ENCODE measurements at regions not wholly inside any gene's neighbourhood (a gene's known extent, or its start where the extent isn't known, plus 50 kb on each side); places are given as distances from the start of the nearest gene placed in this dataset.
A peak's percentile ranks its signal among the peaks of the same experiment; 100 is the strongest.

GRCh38 chr7:25543210-25543609, 314.9 kb upstream of the NPVF start:
- H3K27ac ChIP-seq (ENCODE audit: low read length): no peak overlapping the region
- DNase-seq (no peak), ATAC-seq (no peak)
- 84% methylated on average over 7 of the region's 7 CpGs for WGBS
- H3K4me1 ChIP-seq (ENCODE audit: control insufficient read depth, insufficient read depth, low read length): no peaks in the 10 kb centered on the region
- intact Hi-C loops (cut with DNase I): no loop called here
- H3K9me3 ChIP-seq (ENCODE audit: control insufficient read depth, low read length): no peaks in the 10 kb centered on the region
- no peaks in the 10 kb centered on the region for H3K27me3 ChIP-seq (ENCODE audit: control insufficient read depth, insufficient read depth)
- no peak overlapping the region for H3K4me3 ChIP-seq (ENCODE audit: low read length)

DNA sequence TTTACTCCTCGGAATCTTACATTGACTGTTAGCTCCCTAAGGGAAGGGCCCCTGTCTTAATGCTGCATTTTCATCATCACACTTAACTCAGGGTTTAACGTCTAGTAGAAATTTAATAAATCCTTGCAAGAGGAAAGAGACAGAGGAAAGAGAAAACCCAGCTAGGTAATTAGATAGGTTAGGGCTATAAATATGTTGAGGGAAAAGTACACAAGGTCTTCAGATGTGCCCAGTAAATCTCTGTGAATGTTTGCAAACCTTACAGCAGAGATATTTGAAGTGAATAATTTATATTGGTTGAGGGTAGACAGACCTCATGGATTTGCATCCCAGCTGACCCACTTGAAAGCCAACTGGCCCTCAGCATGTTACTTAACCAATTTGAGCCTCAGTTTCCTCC, 315.5 kb upstream of the NPVF start:
- no peak for DNase-seq
- H3K4me3 ChIP-seq (ENCODE audit: low read length): no peak overlapping the region
- intact Hi-C loops (cut with DNase I): no loop called here
- WGBS: 80% methylated on average over 2 of the region's 2 CpGs
- H3K27me3 ChIP-seq (ENCODE audit: control insufficient read depth, insufficient read depth): no peaks in the 10 kb centered on the region
- no peaks in the 10 kb centered on the region for H3K4me1 ChIP-seq (ENCODE audit: control insufficient read depth, insufficient read depth, low read length)
- H3K9me3 ChIP-seq (ENCODE audit: control insufficient read depth, low read length): no peaks in the 10 kb centered on the region
- H3K27ac ChIP-seq (ENCODE audit: low read length): no peak overlapping the region
- ATAC-seq: no peak

- WGBS: 90% methylated on average over 5 of the region's 5 CpGs
- Histone ChIP-seq H3K9me3 (ENCODE audit: control insufficient read depth, low read length) (no peaks in the 10 kb centered on the region), H3K27me3 (ENCODE audit: control insufficient read depth, insufficient read depth) (no peaks in the 10 kb centered on the region), H3K27ac (ENCODE audit: low read length) (no peak overlapping the region), H3K4me3 (ENCODE audit: low read length) (no peak overlapping the region), H3K4me1 (ENCODE audit: control insufficient read depth, insufficient read depth, low read length) (no peaks in the 10 kb centered on the region)
- DNase-seq (no peak), ATAC-seq (no peak)
- intact Hi-C loops (cut with DNase I): no loop called here
Observed at GRCh38 chr7:25544254-25544653, 316.0 kb upstream of the NPVF start.

DNA sequence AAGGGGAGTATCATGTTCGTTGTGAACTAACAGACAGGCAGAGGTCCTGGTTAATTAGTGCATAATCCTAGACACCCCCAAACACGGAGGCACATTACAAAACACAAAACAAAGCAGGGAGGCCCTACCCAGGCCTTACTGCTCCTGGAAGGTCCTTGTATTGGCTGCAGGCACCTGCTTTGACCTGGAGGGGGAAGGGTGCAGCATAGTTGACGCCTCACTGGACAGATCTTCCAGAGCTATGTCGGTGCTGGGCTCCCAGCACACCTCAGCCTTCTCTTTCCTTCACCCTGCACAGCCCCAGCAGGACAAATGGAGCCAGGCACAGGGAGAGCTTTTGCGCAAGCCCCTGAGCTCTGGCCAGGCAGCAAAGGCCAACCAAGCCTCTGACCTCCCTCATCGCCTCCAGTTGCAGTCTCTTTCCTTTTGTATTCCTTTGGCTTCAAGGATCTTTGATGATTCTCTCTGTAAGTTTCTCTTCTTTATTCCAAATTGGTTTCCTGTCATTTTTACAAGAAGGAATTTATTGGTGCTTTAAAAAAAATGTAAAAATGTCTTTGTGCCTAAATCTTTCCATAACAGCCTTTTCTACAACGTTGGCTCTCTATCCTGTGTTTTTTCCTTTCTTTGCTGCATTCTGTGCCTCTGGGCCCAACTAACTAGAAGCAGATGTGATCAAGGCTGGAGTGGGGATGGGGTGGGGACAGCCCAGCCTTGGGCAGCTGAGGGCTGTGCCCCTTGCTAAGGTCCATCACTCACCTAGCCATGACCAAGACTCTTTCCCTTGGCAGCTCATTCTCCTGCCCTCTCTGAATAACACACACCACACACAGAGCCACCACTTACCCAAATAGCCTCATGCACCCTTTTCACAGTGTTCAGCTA, 317.1 kb upstream of the NPVF start:
- H3K27ac ChIP-seq (ENCODE audit: low read length): no peak overlapping the region
- H3K9me3 ChIP-seq (ENCODE audit: control insufficient read depth, low read length): no peaks in the 10 kb centered on the region
- no peaks in the 10 kb centered on the region for H3K27me3 ChIP-seq (ENCODE audit: control insufficient read depth, insufficient read depth)
- peak; percentile 65 to 81 for ATAC-seq
- H3K4me3 ChIP-seq (ENCODE audit: low read length): no peak overlapping the region
- 61% methylated on average over 7 of the region's 7 CpGs for WGBS
- intact Hi-C loops (cut with DNase I): no loop called here
- DNase-seq: peak in 2 of 3 donors; percentile 34 to 72
- H3K4me1 ChIP-seq (ENCODE audit: control insufficient read depth, insufficient read depth, low read length): no peaks in the 10 kb centered on the region

GRCh38 chr7:25546306-25546705, 318.0 kb upstream of the NPVF start:
- 92% methylated on average over 6 of the region's 6 CpGs for WGBS
- H3K27ac ChIP-seq (ENCODE audit: low read length): no peak overlapping the region

DNA sequence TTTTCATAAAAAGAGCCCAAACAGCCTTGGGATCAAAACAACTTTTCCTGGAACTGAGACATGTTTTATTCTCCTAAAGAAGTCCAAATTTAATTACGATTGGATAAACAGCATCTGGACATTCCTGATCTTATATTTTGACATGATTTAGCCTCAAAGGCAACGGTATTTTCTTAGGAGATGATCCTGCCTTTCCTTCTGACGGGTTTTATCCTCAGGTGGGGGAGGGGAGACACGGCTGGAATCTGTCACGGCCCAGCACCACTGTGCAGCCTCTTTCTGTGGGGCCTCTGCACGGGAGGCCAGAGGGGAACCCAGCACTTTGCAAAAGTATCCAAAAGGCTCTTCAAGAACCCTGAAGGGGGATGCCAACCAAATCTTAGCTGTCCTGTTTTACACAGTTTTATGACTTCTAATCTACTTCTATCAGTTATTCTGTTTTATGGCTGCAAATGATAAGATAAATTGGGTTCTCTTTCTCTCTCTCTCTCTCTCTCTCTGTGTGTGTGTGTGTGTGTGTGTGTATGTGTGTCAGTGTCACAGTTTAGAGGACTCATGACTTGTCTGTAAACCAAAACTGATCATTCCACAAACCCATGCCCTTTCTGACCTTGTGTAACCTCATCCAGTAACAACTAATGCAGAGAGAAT, 321.1 kb upstream of the NPVF start:
- 63% methylated on average over 6 of the region's 6 CpGs for WGBS
- no peak for DNase-seq
- ATAC-seq: no peak
- Histone ChIP-seq H3K4me3 (ENCODE audit: low read length) (no peak overlapping the region), H3K27me3 (ENCODE audit: control insufficient read depth, insufficient read depth) (no peaks in the 10 kb centered on the region), H3K27ac (ENCODE audit: low read length) (no peak overlapping the region), H3K9me3 (ENCODE audit: control insufficient read depth, low read length) (no peaks in the 10 kb centered on the region), H3K4me1 (ENCODE audit: control insufficient read depth, insufficient read depth, low read length) (no peaks in the 10 kb centered on the region)
- intact Hi-C loops (cut with DNase I): no loop called here

More at GRCh38 chr7:25546306-25546705, 318.0 kb upstream of the NPVF start:
- Histone ChIP-seq H3K9me3 (ENCODE audit: control insufficient read depth, low read length) (no peaks in the 10 kb centered on the region), H3K4me1 (ENCODE audit: control insufficient read depth, insufficient read depth, low read length) (no peaks in the 10 kb centered on the region), H3K27me3 (ENCODE audit: control insufficient read depth, insufficient read depth) (no peaks in the 10 kb centered on the region), H3K4me3 (ENCODE audit: low read length) (no peak overlapping the region)
- ATAC-seq (no peak), DNase-seq (no peak)
- intact Hi-C loops (cut with DNase I): no loop called here

DNA sequence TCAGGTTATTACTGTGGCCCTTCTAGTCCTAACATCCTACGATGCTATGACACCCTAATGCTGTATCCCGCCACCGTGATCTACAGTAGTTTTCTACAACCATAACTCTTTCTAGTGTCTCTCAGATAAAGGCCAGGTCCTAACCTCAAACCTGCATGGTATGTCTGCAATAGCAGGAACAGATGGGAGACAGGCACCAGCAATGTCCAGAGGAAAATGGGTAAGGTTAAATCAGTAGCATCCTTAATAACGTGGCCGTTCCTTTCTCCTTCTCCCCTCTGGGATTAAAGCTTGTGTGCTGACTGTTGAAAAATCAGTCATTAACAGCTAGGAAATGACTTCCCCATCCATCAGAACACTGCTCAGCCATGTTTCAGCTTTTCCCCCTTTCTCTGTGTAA, 321.9 kb upstream of the NPVF start:
- Histone ChIP-seq H3K4me3 (ENCODE audit: low read length) (no peak overlapping the region), H3K9me3 (ENCODE audit: control insufficient read depth, low read length) (no peaks in the 10 kb centered on the region), H3K27ac (ENCODE audit: low read length) (no peak overlapping the region), H3K27me3 (ENCODE audit: control insufficient read depth, insufficient read depth) (no peaks in the 10 kb centered on the region), H3K4me1 (ENCODE audit: control insufficient read depth, insufficient read depth, low read length) (no peaks in the 10 kb centered on the region)
- 93% methylated on average over 5 of the region's 5 CpGs for WGBS
- ATAC-seq (no peak), DNase-seq (no peak)
- intact Hi-C loops (cut with DNase I): no loop called here

DNA sequence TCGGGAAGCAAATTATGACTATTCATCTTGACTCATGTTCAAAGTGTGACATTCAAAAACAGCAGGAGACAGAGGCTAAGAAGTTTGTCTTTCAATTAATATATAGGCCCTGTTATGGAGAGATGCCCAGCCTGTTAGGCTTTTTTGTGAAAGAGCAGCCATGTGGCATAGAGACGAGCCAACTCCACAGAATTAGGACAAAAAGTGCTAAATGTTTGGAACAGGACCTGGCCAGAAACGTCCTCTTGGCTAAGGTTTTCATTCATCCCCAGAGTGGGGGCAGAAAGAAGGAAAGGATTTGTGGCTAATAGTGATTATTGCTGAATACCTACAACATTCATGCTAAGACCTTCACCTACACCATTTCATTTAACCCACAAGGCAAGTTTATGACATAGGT, 324.7 kb upstream of the NPVF start:
- Histone ChIP-seq H3K4me1 (ENCODE audit: control insufficient read depth, insufficient read depth, low read length) (no peaks in the 10 kb centered on the region), H3K27me3 (ENCODE audit: control insufficient read depth, insufficient read depth) (no peaks in the 10 kb centered on the region), H3K4me3 (ENCODE audit: low read length) (no peak overlapping the region), H3K9me3 (ENCODE audit: control insufficient read depth, low read length) (no peaks in the 10 kb centered on the region), H3K27ac (ENCODE audit: low read length) (no peak overlapping the region)
- WGBS: 59% methylated on average over 3 of the region's 3 CpGs
- ATAC-seq (peak in 1 of 2 donors; percentile 63), DNase-seq (no peak)
- intact Hi-C loops (cut with DNase I): no loop called here

DNA sequence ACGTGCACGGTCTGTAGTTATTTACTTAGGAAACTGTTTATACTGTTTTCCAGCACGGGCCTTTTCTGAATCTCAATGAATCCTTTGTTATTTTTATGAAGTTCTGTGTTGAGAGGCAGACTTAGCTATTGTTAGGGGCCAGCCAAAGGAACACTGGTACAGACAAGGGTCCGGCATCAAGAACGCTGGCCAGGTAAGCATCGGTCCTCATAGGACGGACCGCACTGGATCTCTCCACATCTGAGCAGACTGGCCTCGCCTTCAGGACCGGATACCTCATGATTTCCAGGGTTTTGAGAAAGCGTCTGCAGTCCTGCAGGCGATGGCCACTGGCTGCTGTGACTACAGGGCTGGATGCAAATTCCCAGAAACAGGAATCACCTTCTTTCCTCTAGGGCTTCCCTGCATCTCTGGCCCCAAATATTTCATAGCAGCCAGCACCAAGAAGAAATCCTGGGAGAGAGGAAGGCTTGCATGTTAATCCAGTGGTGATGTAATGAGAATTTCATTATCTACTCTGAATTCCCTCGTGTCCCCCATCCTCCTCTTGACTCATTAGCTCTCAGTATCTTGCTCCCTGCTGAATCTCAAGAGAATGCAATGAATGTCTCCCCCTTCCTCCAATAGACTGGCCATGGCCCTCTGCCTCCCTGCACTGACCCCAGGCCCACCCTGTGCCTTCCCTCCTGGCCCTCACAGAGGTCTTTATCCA, 325.4 kb upstream of the NPVF start:
- intact Hi-C loops (cut with DNase I): no loop called here
- Histone ChIP-seq H3K4me1 (ENCODE audit: control insufficient read depth, insufficient read depth, low read length) (no peaks in the 10 kb centered on the region), H3K27me3 (ENCODE audit: control insufficient read depth, insufficient read depth) (no peaks in the 10 kb centered on the region), H3K27ac (ENCODE audit: low read length) (no peak overlapping the region), H3K4me3 (ENCODE audit: low read length) (no peak overlapping the region), H3K9me3 (ENCODE audit: control insufficient read depth, low read length) (no peaks in the 10 kb centered on the region)
- ATAC-seq (peak; percentile 34 to 55), DNase-seq (no peak)
- WGBS: 64% methylated on average over 13 of the region's 13 CpGs

DNA sequence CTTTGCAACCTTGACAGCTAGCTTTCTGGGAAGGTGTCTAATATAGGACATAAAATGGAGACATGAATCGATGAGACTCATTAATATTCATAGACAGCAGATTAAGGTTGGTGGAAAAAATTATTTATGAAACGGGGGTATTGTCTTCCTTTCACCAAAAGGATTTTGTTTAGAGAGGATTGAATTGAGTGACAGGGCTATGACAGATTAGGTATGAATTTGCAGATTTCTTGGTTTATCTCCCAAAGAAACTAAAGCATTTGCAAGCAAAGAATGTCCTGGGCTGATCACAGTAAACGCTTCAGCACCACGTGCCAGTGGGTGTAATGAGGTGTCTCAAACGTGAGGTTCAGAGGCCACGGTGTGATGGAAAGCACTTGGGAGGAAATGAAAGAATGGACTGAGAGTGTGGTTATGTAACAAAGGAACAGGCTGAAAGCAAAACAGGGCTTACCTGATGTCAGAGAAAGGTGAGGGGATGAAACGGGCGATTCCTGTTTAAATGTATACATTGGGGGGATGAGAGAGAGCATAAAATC, 329.2 kb upstream of the NPVF start:
- WGBS: 62% methylated on average over 8 of the region's 8 CpGs
- Histone ChIP-seq H3K4me1 (ENCODE audit: control insufficient read depth, insufficient read depth, low read length) (peaks cover under 1% of the 10 kb centered on the region), H3K27ac (ENCODE audit: low read length) (no peak overlapping the region), H3K27me3 (ENCODE audit: control insufficient read depth, insufficient read depth) (no peaks in the 10 kb centered on the region), H3K9me3 (ENCODE audit: control insufficient read depth, low read length) (no peaks in the 10 kb centered on the region), H3K4me3 (ENCODE audit: low read length) (no peak overlapping the region)
- ATAC-seq: no peak
- no peak for DNase-seq
- intact Hi-C loops (cut with DNase I): no loop called here

DNA sequence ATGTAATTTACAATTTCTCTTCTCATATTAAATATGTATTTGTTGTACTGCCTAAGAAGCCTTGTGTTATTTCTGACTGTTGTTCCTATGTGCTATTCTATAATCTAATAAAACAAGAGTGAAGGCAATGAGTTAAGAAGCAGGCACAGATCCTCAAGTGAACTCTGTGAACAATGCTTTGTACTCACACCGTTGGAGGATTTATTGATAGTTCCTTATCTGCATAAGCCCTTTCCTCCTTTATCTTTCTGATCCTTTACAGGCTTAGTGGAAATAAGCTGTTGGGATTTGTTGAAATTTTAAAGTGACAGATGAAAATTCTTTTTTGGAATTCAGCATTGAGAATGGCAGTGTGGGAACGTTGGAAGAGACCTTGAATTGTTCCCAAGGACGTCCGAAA, 329.6 kb upstream of the NPVF start:
- DNase-seq: no peak
- Histone ChIP-seq H3K27ac (ENCODE audit: low read length) (no peak overlapping the region), H3K9me3 (ENCODE audit: control insufficient read depth, low read length) (no peaks in the 10 kb centered on the region), H3K4me1 (ENCODE audit: control insufficient read depth, insufficient read depth, low read length) (peaks cover 2% of the 10 kb centered on the region), H3K4me3 (ENCODE audit: low read length) (no peak overlapping the region), H3K27me3 (ENCODE audit: control insufficient read depth, insufficient read depth) (no peaks in the 10 kb centered on the region)
- ATAC-seq: no peak
- WGBS: 62% methylated on average over 4 of the region's 4 CpGs
- intact Hi-C loops (cut with DNase I): no loop called here

Data from right cardiac atrium (tissue), 5 donors.